ENCODE measurements at regions not wholly inside any gene's neighbourhood (a gene's known extent, or its start where the extent isn't known, plus 50 kb on each side); places are given as distances from the start of the nearest gene placed in this dataset.

- TF ChIP-seq CTCF (IDR thresholded peaks at IDR 0.05): no peak
- no peak for TF ChIP-seq POLR2A (IDR thresholded peaks at IDR 0.05)
Measured at GRCh38 chr1:87263785-87264184, 64.9 kb upstream of the LMO4 start.

All from uterus (tissue), 2 donors.